Fibroblast of peridontal ligament (primary cell): ENCODE measurements at regions not wholly inside any gene's neighbourhood (a gene's known extent, or its start where the extent isn't known, plus 50 kb on each side); places are given as distances from the start of the nearest gene placed in this dataset.
"Not testable (repeated sequence)": the region's sequence is repeated elsewhere in the genome, so short reads cannot be mapped to it uniquely, and the experiment has no call there.

ENCODE experiments used
- DNase-seq: peaks from one replicate; pipeline ENCODE4 v3.0.0-alpha.2; 2010; ENCODE audit errors: extremely low read depth

DNA sequence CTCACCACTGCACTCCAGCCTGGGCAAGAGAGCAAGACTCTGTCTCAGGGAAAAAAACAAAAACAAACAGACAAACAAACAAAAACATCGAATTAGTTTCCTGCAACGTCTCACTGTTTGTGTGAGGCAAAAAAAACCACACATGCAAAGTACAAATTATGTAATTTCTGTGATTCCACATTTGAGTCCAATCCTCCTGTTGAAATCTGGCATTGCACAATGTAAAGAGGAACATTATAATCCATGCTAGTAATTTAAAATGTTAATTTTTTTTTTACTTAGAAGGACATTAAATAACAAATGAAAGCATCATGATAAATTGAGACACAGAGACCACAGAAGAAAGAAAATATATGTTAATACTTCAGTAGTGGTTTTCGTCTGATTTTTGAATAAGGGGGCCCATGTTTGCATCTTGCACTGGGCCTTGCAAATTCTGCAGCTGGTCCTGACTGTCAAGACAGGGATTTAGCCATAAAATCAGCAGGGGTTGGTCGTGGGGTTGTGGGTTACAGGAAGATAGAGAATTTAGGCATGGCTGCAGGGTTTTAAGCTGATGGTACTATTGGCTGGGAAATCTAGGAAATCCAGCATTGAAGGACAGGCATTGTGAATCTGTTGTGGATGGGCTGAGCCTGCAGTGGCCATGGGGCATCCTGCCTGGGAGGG lies 102.6 kb upstream of the ALDH3B2 start:
- no peak for DNase-seq

DNA sequence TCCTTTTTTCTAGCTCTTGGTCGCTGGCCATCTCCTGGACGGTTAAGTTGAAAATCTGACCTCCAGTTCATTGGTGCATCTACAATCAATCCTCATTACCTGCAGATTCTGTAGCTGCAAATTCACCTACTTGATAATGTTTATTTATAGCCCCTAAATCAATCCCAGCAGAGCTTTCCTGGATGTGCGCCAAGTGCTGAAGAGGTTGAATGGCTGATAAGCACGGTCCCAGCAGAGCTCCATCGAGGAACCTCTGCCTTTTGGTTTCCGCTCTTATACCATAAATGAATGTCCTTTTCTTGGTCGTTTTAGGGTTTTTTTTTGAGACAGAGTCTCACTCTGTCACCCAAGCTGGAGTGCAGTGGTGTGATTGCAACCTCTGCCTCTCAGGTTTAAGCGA lies 99.8 kb upstream of the ALDH3B2 start:
- DNase-seq = not testable (repeated sequence)

DNA sequence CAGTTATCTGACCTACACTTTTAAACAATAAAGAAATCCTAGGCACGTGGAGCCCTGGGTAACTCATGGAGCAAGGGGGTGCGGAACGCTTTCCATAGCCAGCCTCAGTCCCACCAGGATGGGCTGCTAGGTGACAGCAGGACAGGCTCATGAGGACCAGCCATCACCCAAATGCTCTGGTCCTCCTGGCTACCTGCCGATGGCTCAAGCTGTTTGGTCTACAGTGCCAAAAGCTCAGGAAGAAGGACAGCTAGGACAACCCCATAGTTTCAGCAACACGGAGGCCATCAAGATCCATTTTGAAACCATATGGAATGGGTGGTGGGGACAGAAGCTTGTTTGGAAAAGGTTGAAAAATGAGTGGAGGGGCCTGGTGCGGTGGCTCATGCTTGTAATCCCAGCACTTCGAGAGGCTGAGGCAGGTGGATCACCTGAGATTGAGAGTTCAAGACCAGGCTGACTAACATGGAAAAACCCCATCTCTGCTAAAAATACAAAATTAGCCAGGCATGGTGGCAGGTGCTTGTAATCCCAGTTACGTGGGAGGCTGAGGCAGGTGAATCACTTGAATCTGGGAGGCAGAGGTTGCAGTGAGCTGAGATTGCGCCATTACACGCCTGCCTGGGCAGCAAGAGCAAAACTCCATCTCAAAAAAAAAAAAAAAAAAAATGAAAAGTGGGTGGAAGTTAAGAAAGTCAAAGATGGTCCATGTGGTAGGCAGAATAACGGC lies 93.7 kb upstream of the ALDH3B2 start:
- not testable (repeated sequence) for DNase-seq

DNA sequence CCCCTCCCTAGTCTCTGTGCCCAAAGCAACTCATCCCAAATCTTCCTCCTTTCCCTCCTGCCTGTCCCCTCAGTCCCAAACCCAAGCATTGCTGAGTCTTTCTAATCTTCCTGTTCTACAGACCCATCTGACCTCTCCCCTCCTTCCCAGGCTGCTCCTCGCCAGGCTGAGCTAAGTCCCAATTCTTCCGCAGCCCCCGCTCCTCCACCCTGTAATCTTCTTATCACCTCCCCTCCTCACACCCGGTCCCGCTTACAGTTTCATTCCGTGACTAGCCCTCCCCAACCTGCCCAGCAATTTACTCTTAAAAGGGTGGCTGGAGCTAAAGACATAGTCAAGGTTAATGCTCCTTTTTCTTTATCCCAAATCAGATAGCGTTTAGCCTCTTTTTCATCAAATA lies 86.8 kb upstream of the ALDH3B2 start:
- not testable (repeated sequence) for DNase-seq

DNA sequence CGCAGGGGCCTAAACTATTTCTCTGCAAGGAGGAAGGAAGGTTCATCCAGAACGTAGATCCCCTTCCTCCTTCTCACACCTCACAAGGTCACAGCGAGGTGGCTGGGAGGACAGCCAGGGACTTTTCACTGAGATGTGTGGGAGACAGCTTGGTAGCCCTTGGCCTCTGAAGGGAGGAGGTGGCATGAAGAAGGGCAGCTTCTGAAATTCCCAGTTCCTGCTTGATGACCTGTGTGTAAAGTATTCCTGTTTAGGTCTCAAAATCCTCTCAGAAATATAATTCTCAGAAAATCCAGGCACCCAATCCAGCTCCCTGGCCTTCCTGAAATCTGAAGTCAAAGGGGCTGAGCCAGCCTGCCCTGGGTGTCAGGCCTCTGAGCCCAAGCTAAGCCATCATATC lies 84.9 kb upstream of the ALDH3B2 start:
- not testable (repeated sequence) for DNase-seq

DNA sequence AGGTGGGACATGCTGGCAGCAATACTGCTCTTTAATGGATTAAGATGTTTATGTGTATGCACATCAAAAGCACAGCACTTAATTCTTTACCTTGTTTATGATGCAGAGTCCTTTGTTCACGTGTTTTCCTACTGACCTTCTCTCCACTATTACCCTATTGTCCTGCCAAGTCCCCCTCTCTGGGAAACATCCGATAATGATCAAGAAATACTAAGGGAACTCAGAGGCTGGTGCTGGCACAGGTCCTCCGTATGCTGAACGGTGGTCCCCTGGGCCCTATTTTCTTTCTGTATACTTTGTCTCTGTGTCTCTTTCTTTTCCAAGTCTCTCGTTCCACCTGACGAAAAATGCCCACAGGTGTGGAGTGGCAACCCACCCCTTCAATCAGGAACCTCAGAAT lies 84.0 kb upstream of the ALDH3B2 start:
- DNase-seq = not testable (repeated sequence)

DNA sequence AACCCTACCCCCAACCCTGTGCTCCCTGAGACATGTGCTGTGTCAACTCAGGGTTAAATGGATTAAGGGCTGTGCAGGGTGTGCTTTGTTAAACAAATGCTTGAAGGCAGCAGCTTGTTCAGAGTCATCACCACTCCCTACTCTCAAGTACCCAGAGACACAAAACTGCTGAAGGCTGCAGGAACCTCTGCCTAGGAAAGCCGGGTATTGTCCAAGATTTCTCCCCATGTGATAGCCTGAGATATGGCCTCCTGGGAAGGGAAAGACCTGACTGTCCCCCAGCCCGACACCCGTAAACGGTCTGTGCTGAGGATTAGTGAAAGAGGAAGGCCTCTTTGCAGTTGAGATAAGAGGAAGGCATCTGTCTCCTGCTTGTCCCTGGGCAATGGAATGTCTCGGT lies 83.6 kb upstream of the ALDH3B2 start:
- DNase-seq = not testable (repeated sequence)

DNA sequence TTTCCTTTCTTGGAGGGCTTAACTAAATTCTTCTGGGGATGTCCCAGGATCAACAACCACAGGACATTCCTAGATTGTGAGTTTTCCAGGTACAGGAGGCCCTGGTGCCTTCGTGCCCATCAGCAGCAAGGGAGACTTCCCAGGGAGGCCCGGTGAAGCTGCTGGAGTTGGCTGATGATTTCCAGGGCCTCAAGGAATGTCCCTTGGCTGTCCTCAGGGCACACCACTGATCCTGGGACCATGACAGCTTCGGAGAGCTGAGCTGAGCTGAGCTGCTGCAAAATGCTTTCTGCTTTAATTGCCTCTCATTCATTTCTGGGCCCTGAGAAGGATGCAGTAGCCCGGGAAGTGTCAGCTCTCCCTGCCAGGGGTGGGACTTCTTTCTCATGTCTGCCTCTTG lies 79.4 kb upstream of the ALDH3B2 start:
- DNase-seq = not testable (repeated sequence)

DNA sequence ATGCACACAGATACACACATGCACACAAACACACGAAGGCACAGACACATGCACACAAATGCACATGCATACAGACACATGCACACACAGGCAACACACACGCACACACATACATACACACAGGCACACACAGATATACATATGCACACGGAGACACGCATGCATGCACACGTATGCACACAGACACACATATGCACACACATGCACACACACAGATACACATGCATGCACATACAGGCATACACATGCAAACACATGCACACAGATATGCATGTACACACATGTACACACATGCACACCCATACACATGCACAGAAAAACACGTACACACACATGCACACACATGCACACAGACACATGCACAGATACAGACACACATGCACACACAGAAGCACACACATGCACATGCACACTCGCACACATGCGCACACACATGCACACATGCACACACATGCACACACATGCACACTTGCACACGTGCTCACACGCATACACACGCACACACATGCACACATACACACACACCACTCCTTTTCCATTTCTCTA lies 70.8 kb upstream of the ALDH3B2 start:
- no peak for DNase-seq

DNA sequence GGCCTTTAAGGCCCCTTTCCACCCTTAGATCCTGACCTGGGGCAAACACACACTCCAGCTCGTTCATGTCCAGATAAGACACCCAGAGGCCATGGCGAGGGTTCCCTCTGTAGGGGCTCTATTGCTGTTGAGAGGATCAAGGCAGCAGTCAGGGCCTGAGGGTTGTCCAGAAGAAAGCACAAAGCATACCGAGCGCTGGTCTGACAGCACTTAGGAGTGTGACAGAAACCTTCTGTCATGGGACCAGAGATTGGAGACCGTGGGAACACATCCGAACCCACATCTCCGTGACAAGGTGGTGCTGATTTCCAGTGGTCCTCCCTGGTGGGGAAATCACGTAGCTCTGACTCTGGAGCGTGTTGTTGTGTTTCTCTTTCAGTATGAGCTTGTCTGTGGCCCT lies 69.8 kb upstream of the ALDH3B2 start:
- DNase-seq = not testable (repeated sequence)

DNA sequence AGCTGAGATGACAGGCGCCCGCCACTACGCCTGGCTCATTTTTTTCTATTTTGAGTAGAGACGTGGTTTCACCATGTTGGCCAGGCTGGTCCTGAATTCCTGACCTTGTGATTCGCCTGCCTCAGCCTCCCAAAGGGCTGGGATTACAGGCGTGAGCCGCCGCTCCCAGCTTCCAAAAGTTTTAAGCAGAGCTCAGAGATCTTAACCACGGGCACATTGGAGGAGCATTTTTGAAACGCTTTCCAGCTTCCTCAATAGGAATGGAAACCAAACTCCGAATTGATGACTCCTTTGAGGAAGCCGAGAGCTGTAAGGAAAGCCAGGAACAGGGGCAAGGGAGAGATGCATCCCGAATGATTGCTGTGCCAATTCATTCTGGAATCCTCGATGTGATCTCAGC lies 63.8 kb upstream of the ALDH3B2 start:
- DNase-seq = not testable (repeated sequence)

DNA sequence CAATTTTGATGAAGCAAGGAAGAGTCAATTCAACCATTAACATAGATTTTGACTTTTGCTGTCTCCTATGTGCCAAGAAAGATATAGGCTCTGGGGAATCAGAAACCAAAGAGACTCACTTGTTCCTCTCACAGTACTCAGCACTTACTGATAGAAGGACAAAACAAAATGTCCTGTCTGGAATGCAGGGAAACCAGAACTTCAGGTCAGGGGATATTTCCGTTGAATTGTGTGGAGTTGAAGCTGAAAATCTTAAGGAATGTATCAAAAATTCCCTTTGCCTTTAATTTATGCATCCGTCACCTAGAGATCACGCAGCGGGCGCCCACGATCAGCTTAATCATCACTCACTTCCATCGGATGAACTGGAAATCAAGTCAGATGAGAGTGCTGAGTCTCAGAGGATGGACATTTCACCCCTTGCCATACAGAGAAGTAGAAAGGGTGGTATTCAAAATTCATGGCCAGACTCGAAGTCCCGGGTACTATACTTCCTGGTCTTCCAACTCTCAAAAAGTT lies 63.2 kb upstream of the ALDH3B2 start:
- DNase-seq = not testable (repeated sequence)

DNA sequence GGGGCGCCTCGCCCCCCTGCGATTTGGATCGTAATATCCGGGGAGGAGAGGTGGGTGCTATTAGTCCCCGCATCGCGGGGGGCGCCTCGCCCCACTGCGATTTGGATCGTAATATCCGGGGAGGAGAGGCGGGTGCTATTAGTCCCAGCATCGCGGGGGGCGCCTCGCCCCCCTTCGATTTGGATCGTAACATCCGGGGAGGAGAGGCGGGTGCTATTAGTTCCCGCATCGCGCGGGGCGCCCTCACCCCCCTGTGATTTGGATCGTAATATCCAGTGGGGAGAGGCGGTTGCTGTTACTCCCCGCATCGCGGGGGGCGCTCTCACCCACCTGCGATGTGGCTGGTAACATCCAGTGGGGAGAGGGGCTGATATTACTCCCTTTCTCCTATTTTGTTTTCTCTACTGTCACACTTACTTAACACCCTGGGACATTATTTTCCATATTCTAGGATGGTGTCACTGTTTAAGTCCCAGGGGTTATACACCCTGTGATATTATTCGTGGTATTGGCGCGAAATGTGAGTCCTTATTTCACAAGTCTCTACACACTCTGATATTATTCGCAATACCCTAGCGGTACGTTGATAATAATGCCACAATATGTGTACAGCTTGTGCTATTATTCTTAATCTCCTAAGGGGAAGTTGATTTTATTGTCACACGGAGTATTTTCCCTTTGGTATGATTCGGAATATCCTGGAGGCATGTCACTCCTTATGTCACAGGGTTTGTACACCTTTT lies 57.8 kb upstream of the ALDH3B2 start:
- no peak for DNase-seq

DNA sequence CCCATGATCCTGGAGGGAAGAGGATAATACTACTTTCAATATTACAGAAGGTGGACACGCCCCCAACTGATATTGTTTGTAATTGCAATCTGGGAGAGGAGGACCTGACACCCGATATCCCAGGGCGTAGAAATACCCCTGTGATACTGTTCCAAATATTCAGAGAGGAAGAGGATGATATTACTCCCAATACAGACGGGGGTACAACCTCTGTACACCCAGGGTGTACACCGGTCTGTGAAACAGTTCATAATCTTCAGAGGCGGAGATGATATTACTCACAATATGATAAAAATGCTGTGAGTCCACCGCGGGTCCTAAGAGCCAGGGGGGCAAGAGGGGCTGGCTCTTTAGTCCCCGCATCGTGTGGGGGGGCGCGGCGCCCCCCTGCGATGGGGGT lies 57.2 kb upstream of the ALDH3B2 start:
- DNase-seq = no peak

DNA sequence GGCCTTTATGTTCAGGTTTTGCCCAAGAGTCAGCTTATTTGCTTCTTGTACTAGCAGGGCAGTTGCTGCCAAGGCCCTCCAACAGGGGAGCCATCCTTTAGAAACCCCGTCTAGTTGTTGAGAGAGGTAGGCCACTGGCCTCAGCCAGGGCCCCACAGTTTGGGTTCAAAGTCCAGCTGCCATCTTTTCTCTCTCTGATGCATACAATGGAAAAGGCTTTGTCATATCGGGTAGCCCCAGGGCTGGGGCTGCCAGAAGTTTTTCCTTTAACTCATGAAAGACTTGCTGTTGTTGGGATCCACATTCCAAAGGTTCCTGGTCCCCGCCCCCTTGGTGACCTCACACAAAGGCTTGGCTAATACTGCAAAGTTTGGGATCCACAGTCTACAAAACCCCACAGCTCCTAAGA lies 53.7 kb upstream of the ALDH3B2 start:
- not testable (repeated sequence) for DNase-seq

DNA sequence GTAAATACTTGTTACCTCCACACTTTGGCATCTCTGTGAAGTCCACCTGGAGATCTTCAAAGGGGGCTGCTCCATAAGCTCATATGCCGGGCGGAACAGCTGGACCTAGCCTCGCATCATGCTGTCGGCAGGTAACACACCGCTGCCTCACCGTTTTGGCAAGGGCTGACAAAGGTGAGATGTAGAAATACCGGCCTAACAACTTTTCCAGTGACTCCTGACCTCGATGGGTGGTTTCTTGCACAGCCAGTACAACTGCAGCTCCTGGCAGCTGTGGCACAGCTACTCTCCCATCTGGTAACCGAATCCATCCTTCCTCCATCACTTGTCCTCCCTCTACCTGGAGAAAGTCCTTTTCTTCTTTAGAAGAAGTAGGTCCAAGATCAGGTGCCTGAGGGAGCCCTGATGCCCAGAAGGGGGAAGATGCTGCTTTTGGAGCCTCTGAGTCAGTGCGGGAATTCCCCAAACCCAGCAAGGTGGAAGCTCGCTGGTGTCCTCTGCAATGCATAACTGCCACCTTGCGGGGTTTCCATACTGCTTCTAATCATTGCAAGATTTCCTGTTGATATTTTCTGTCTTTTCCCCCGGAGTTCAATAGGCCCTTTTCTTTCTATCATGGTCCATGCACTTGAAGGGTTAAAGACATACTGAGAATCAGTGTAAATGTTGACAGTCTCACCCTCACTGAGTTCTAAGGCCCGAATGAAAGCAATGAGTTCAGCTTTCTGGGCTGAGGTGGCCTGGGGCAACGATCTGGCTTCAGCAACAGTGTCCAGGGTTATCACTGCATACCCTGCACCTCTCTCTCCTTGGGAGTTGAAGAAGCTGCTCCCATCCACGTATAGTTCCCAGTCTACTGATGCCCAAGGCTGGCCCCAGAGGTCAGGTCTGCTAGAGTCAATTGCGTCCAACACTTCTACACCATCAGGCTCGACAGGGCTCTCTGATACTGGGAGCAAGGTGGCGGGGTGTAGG lies 52.9 kb upstream of the ALDH3B2 start:
- not testable (repeated sequence) for DNase-seq
